ENCODE measurements at regions not wholly inside any gene's neighbourhood (a gene's known extent, or its start where the extent isn't known, plus 50 kb on each side); places are given as distances from the start of the nearest gene placed in this dataset.

GRCh38 chr15:47388299-47388698, 329.0 kb upstream of the SEMA6D start (continued):
- TF ChIP-seq ELK1 (IDR thresholded peaks at IDR 0.05; ENCODE audit: low read depth, low read length) (no peak), SRF (IDR thresholded peaks at IDR 0.05; ENCODE audit: low read depth in 2 of 2, low read length in 2 of 2) (no peak), SIN3A (IDR thresholded peaks at IDR 0.05; ENCODE audit: low read depth, low read length) (no peak), MYB (IDR thresholded peaks at IDR 0.05; ENCODE audit: borderline replicate concordance, low read depth, low read length) (no peak), SREBF1 (IDR thresholded peaks at IDR 0.05; ENCODE audit: low read length) (no peak), ATF3 (IDR thresholded peaks at IDR 0.05; ENCODE audit: borderline replicate concordance, extremely low read depth, low read depth, low read length) (no peak), ZNF592 (IDR thresholded peaks at IDR 0.05) (no peak)

All from GM12878 (cell line).